ENCODE measurements at regions not wholly inside any gene's neighbourhood (a gene's known extent, or its start where the extent isn't known, plus 50 kb on each side); places are given as distances from the start of the nearest gene placed in this dataset.
A peak's percentile ranks its signal among the peaks of the same experiment; 100 is the strongest.
"Not testable (repeated sequence)": the region's sequence is repeated elsewhere in the genome, so short reads cannot be mapped to it uniquely, and the experiment has no call there.

DNA sequence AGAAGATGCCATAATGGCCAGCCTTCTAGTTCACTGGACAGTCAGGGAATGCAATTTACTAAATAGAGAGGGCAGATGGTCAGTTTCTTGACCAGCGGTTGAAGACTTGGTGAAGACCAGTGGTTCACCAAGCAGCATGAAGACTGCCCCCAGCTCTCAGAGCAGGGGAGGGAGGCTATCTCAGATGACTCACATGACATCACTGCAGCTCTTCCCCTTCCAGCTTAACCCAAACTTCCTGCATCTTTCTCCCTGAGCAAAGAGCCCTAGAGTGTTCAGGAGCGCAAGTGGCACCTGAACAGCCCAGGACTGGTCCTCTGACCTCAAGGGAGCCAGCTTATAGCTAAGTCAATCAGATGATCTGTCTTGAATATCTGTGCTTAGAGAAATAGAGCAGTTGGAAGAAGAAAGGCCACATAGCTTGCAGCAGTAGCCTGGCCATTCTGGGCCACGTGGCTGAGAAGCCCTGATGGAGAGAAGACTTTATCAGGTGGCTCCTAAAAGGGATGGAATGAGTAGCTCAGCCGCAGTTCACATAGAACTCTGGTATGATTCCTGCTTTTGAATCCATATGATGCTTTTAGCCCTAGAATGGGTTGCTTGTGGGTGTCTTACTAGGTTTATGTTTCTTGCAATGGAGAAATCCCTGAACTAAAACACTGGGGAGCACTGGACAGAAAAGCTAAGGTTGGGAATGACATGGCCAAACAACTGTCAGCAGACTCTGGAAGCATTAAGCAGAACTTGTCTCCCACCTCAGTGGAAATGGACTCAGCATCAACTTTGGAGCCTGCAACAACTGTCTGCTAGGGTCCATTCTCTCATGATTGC, 392.1 kb upstream of the CCL2 start:
- DNase-seq, result no peak

- DNase-seq, result no peak
These were observed 390.3 kb upstream of the CCL2 start for GRCh38 chr17:33864758-33865229.

DNA sequence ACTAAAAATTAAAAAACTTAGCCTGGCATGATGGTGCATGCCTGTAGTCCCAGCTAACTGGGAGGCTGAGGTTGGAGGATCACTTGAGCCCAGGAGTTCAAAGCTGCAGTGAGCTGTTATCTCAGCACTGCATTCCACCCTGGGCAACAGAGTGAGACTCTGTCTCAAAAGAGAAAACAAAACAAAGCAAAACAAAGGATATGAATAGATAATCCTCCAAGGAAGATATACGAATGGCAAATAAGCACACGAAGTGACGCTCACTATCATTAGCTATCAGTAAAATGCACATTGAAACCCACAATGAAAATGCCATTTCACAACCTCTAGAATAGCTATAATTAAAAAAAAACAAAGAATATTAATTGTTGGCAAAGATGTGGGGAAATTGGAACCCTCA, 386.2 kb upstream of the CCL2 start:
- DNase-seq, result no peak

DNA sequence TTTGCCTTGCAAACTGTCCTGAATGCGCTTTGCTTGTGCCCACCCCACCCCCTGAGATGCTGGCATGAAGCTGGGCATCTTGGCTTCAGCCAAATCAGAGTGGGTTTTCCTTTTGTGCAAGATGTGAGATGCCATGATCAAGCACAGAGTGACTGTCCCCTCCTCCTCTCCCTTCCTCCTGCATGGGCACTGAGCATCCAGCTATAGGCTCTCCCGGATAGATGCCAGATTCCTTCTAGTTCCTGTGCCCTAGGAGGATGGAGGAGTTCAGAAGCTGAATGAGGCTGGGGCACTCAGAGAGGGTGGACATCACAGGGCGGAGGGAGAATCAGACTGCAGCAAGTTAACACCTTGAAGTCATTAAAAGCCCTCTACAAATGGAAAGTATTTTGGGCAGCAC, 384.1 kb upstream of the CCL2 start:
- no peak for DNase-seq

DNA sequence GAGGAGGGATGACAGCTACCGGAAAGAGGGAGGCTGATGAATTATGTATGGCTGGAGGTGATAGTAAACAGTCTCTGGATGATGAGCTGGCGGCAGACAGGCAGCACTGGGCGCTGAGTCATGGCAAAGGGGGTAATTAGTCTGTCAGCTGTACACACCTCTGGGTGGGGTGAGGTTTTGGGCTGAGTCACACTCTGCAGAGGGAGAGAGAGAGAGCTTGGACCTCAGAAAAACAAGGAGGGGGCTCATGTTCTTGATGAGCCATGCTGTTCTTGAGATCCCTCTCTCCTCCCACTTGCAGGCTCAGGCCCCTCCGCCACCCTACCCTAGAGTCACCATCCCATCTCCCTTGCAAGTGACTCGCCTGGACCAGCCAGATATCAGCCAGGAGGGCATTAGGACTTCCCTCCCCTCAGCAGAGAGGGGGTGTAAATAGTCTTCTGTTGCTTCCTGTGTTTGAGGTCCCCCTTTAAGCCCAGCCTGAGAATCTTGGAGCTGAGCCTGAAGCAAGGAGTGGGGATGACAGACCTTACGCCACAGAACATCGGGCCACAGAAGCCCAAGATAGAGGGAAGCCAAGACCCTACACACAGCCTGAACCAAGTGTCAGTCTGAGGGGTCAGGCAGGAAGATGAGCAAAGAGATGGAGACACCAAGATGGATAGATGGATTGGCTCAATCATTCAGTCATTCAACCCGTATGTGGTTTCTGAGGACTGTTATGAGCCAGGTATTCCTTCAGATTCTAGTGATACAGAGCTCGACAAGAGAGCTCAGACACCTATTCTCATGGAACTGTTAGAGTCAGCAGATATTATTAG, 383.2 kb upstream of the CCL2 start:
- DNase-seq, result peak; percentile 53

DNA sequence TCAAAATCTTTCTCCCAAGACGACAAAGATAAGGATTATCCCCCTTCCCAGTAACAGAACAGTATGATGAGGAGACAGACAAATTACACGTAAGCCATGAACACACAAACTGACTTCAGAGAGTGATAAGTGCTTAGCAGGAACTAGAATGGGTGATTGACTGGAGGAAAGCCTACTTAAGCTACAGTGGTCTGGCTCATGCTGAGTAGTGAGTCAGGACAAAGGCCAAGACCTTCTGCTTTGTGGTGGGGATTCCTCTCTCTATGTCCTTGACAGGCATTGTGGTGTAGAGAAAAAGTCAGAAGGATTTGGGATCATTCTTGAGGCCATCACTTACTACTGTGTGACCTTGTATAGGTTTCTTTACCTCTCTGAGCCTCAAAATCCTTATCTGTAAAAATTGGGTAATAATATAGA, 381.9 kb upstream of the CCL2 start:
- DNase-seq, result no peak

GRCh38 chr17:33874617-33875060, 380.4 kb upstream of the CCL2 start:
- no peak for DNase-seq

DNA sequence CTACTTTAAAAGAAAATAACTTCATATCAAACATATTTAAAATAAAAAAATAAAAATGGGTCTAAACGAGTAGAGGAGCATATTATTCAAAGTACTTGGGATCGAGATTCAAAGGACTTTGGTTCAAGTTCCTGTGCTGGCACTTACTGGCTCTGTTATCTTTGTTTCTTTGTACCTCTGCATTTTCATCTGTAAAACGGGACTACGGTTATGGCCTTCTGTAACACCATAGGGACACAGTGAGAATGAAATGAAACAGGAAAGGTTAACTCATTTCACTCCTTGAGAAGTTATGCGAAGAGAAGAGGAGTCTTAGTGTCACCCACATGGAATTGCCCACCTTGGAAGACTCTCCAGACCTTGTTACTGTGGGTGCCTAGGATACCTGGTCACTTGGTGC, 379.1 kb upstream of the CCL2 start:
- no peak for DNase-seq

DNA sequence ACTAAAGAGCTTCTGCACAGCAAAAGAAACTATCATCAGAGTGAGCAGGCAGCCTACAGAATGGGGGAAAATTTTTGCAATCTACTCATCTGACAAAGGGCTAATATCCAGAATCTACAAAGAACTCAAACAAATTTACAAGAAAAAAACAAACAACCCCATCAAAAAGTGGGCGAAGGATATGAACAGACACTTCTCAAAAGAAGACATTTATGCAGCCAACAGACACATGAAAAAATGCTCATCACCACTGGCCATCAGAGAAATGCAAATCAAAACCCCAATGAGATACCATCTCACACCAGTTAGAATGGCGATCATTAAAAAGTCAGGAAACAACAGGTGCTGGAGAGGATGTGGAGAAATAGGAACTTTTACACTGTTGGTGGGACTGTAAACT, 372.8 kb upstream of the CCL2 start:
- DNase-seq, result not testable (repeated sequence)

- DNase-seq, result not testable (repeated sequence)
These were observed 372.4 kb upstream of the CCL2 start for GRCh38 chr17:33882677-33883076.

DNA sequence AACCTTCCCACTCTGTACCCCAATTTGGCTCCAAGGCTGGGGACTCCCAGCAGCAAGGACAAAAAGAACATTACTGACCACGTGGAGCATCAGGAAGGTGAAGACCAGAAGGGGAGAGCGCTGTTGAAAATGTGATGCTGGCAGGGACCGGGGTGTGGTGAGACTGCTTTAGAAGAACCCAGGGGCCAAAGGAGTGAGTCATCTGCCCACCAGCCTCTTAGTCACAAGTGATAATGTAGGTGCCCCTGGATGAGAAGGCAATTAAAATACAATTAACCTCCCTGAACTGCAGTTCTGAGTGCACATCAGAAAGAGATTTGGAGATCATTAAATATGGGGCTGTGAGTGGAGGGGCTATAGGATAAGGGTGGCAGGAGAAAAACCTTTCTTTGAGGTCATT, 366.6 kb upstream of the CCL2 start:
- no peak for DNase-seq

GRCh38 chr17:33889040-33889439, 366.0 kb upstream of the CCL2 start:
- DNase-seq, result no peak

DNA sequence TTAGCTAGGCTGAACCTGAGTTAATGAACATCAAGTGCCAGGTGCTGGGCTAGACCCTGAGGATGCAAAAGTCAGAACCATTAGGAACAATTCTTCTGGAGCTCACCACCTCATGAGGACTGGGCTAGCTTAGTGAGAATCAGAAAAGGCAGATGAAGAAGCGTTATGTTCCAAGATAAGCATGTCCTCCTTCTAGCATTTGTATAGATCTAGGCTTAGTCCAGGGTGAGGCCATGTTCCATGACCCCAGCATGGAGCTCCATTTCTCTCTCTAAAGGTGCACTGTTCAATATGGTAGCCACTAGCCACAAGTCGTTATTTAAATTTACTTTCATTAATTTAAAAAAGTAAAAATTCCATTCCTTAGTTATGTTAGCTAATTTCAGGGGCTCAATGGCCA, 365.3 kb upstream of the CCL2 start:
- no peak for DNase-seq

DNA sequence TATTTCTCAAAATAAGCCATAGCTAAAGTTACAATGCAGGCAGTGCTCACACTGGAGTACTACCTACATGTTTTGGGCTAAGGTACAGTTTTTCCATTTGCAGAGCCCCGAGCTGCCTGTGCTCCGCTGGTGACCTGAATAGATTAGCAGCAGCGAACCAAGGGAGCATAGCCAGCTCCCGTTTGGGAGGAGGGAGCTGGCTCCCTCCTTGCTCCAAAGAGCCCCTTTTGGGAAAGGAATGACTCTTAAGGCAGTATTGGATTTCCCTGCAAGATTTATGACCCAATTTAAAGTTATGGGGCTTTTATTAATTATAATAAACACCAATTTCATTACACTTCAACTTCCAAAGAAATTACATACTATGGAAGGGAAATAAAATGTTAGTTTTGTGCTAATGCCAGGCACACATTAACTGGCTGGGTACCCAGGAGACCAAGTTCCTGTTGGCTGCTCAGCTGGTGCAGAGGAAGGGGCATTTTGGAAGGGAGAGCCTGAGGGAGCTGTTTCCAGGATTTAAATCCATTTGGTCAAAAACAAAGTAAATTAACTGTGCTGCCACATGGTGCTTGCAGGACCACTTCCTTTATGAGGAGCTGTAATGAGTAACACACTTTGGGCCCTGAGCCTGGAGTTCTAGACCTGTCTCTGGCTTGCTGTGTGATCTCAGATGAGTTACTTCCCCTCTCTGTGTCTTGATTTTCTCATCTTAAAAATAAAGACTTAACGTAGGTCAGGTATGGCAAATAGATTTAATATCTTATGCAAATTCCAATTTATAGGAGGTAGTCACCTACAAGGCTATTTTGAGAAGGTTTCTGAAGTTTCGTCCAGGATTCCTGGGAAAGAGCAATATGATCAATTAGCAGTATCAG, 362.1 kb upstream of the CCL2 start:
- no peak for DNase-seq

DNA sequence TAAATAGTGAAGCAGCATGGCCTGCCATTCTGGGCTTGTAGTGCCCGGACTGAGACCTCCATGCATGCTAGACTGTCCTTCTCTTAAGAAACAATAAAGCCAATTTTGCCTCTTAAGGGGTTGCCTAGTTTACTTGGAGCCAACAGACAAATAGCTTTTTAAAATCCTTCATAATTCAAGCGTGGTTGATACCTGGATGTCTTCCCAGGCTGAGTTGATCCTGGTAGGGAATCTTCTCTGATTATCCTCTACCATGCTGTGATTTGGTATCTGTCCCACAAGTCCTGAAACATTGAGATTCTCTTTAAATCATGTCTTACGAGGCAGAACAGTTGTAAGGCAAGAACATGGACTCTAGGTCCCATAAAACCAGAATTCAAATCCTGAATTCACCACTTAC, 359.6 kb upstream of the CCL2 start:
- DNase-seq, result no peak

DNA sequence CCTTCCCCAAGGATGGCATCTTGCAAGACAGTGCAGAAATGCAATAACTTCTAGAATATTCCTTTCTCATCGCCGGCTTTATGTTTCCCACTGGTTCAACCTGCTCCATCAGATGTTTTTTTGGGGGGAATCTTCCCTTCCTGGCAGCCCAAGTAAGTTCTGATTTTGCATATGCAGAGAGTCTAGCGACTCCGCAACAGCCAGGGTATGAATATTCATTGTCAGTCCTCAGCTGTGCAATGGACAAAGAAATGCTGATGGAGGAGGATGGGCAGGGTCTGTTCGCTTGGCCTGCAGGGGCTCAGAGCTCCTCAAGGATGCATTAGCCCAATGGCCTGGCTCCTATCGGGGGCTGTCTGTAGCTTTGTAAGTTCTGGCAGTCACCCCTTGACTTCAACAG, 358.8 kb upstream of the CCL2 start:
- DNase-seq, result no peak

DNA sequence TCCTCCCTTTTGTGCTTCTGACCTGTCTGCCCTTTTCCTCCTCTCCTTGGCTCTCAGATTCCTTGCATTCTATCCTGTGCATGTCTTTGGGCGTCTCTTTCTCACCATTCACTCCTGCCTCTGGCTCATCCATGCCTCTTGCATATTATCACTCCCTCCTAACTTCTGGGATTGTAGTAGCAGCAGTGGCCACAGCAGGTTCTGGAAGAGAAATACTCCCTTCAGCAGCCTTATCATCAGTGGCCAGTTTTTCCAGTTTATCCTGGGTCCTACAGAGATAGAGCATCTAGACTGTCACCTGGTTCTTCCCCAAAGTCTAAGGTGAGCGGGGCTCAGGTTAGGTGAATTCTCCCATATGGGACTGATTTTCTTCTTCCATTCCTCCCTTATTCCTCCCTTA, 354.0 kb upstream of the CCL2 start:
- no peak for DNase-seq

- no peak for DNase-seq
These were observed 352.1 kb upstream of the CCL2 start for GRCh38 chr17:33902901-33903449.

GRCh38 chr17:33904476-33904875, 350.6 kb upstream of the CCL2 start:
- no peak for DNase-seq

- DNase-seq, result no peak
These were observed 349.7 kb upstream of the CCL2 start for GRCh38 chr17:33905338-33905800.

- no peak for DNase-seq
These were observed 346.6 kb upstream of the CCL2 start for GRCh38 chr17:33908363-33909064.
